ENCODE measurements at regions not wholly inside any gene's neighbourhood (a gene's known extent, or its start where the extent isn't known, plus 50 kb on each side); places are given as distances from the start of the nearest gene placed in this dataset.

DNA sequence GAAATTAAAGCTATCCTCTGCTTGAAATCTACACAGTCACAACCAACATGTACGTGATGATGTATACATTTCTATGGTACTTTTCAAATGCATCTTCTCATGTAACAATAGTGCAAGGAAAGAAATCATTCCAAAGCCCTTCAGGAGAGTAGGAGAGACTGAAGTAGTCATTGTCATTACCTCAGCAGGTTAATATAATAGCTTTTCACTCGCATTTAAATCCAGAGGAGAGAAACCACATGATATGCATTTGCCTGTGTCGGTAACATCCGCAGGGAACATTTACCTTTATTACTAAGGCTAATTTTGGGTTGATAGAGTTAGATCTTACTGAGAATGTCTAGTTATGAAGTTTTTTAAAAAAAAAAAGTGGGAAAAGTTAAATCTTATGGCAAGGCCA is 186.6 kb upstream of the DTNBP1 start:
- DNase-seq (ENCODE audit: extremely low read depth in 1 of 2, low read depth in 1 of 2): no peak

DNA sequence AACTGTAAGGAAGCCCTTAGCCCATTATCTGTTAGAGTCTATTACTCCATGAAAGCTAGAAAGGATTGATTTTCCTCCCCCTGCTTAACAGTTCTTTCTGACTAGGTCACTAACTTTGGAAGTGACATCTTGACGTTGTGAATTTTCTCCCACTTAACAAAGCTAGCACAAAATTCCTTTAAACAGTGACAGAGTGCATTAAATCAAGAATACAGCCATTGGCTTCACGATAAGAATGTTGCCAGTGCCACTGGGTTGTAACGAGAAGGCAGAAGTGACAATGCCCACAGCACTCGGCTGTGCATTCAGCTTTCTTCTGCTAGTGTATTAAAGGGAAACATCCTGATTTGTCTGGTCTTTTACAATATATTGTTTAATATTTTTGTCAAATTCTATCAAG is 182.7 kb upstream of the DTNBP1 start:
- DNase-seq (ENCODE audit: extremely low read depth in 1 of 2, low read depth in 1 of 2): no peak

- DNase-seq (ENCODE audit: extremely low read depth in 1 of 2, low read depth in 1 of 2): no peak
Observed at GRCh38 chr6:15843764-15844163, 180.9 kb upstream of the DTNBP1 start.

- DNase-seq (ENCODE audit: extremely low read depth in 1 of 2, low read depth in 1 of 2): no peak
Observed at GRCh38 chr6:15843226-15843625, 180.4 kb upstream of the DTNBP1 start.

DNA sequence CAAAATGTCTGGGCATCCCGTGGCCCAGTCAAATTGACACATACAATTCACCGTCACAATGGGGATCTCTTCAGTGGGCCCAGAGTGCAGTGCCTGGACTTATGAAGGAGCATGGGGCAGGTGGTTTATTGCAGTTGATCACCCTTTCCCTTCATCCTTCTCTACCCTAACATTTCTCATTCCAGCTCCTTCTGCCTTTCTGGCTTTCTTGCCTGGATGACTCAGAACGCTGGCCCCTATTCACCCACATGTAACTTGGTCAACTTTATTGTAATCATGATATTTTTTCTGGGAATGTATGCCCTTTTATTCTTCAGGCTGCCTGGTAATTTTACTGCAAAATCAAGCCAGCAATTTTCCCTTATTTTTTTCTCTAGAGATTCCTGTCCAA is 179.9 kb upstream of the DTNBP1 start:
- DNase-seq (ENCODE audit: extremely low read depth in 1 of 2, low read depth in 1 of 2): no peak

- no peak for DNase-seq (ENCODE audit: extremely low read depth in 1 of 2, low read depth in 1 of 2)
Observed at GRCh38 chr6:15841937-15842726, 179.3 kb upstream of the DTNBP1 start.

GRCh38 chr6:15839969-15840541 is 177.2 kb upstream of the DTNBP1 start:
- no peak for DNase-seq (ENCODE audit: extremely low read depth in 1 of 2, low read depth in 1 of 2)

GRCh38 chr6:15837205-15837604 is 174.4 kb upstream of the DTNBP1 start:
- DNase-seq (ENCODE audit: extremely low read depth in 1 of 2, low read depth in 1 of 2): no peak

- no peak for DNase-seq (ENCODE audit: extremely low read depth in 1 of 2, low read depth in 1 of 2)
Observed at GRCh38 chr6:15832841-15833240, 170.0 kb upstream of the DTNBP1 start.

- DNase-seq (ENCODE audit: extremely low read depth in 1 of 2, low read depth in 1 of 2): no peak
Observed at GRCh38 chr6:15829156-15829555, 166.3 kb upstream of the DTNBP1 start.

DNA sequence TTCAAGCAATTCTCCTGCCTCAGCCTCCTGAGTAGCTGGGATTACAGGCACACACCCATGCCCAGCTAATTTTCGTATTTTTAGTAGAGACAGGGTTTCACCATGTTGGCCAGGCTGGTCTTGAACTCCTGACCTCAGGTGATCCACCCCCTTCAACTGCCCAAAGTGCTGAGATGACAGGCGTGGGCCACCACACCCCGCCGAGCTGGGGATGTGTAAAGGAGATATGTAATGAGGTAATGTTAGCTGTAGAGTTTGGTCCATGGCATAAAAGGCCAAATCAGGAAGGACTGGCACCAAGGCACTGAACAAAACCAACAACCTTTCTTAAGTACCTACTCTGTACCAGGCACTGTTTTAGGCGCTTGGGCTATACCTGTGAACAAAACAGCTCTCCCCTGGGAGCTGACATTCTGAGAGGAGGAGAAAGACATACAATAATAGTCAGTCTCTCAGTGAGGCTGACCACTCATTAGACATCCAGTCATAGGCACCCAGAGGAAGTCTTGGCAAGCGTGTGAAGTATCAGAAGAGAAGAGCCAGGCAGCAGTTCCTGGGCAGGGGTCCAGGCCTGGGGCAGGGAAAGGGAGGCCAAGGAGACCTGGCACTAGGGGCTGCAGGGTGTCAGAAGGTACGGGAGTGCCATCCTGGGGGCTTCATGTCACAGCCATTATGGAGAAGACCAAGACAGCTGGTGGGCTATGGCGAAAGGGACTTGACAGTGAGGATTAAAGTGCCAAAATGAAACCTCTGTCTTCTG is 164.8 kb upstream of the DTNBP1 start:
- no peak for DNase-seq (ENCODE audit: extremely low read depth in 1 of 2, low read depth in 1 of 2)

GRCh38 chr6:15826814-15827318 is 164.0 kb upstream of the DTNBP1 start:
- DNase-seq (ENCODE audit: extremely low read depth in 1 of 2, low read depth in 1 of 2): no peak

GRCh38 chr6:15825332-15825930 is 162.6 kb upstream of the DTNBP1 start:
- DNase-seq (ENCODE audit: extremely low read depth in 1 of 2, low read depth in 1 of 2): no peak

- no peak for DNase-seq (ENCODE audit: extremely low read depth in 1 of 2, low read depth in 1 of 2)
Observed at GRCh38 chr6:15824811-15825210, 162.0 kb upstream of the DTNBP1 start.

GRCh38 chr6:15823838-15824414 is 161.1 kb upstream of the DTNBP1 start:
- DNase-seq (ENCODE audit: extremely low read depth in 1 of 2, low read depth in 1 of 2): no peak

DNA sequence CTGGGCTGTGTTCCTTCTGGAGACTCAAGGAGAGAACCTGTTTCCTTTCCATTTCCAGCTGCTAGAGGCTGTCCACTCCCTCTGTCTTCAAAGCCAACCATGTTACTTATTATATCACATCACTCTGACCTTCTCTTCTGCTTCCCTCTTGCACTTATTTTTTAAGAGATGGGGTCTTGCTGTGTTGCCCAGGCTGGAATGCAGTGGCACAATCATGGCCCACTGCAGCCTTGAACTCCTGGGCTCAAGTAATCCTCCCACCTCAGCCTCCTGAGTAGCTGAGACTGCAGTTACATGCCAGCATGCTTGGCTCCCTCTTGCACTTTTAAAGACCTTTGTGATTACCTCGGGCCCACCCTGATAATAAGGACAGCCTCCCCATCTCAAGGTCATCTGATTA is 160.0 kb upstream of the DTNBP1 start:
- DNase-seq (ENCODE audit: extremely low read depth in 1 of 2, low read depth in 1 of 2): no peak

DNA sequence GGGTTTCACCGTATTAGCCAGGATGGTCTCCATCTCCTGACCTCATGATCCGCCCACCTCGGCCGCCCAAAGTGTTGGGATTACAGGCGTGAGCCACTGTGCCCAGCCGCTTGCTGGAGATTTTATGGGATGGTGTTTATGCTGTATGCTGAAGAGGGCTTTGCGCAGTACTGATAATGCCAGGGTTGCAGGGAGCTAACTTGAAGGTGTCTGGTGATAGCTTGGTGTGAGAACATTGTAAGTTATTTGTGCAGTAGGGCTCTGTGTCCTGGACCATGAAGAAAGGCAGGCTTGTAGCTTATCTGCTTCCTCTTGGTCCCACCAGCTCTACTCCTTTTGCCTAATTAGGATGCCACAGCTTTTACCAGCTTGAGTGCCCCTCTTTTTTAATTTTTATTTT is 157.0 kb upstream of the DTNBP1 start:
- DNase-seq (ENCODE audit: extremely low read depth in 1 of 2, low read depth in 1 of 2): no peak

DNA sequence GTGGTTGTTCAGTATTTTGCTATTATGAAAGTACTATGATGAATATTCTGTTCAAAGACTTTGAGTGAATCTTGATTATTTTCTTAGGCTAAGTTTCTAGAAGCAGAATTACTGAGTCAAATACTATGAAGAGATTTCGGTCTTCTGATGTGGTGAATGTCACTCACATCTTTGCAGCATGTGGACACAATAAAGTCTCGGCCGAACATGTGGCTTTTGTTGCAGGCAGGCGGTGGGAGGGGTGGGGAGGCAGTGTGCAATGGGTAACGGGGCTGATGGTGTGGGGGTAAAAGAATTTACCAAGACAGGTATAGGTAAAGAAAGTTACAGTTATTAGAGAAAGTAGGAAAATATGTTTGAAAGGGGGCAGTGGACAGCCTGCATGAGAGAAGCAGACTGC is 156.4 kb upstream of the DTNBP1 start:
- no peak for DNase-seq (ENCODE audit: extremely low read depth in 1 of 2, low read depth in 1 of 2)

DNA sequence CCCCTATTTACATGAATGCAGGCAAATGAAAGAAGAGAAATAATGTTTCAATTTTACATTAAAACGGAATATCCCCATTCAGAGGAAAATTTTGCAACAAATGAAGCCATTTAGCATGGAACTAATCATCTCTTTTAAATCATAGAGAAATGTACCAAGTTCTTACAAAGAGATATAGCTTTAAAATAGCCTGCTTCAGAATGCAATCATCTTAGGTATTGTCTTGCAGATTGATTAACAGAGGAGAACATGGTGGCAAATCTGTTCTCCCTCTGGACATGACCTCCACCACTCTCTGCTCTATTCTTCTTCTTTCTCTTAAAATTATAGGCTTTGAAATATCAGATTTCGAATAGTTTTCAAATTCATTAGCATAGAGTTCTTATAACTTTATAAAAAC is 155.7 kb upstream of the DTNBP1 start:
- DNase-seq (ENCODE audit: extremely low read depth in 1 of 2, low read depth in 1 of 2): no peak

DNA sequence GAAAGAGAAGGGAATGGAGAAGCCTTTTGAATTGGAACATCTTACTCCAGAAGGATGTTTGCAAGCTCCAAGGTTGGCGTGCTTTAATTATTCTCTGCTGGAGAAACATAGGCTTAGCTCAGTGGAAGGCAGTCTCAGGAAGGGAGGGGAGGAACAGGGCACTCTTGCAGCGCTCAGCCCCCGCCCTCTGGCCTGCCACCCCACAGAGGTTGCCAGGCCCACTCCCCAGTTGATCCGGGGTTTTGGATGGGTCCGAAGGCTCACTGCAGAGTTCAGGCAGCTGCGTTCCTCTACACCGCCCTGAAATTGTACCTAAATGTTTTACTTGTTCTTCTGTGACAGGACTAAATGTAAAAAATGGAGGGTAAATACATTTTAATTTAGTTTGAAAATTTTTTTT is 155.2 kb upstream of the DTNBP1 start:
- DNase-seq (ENCODE audit: extremely low read depth in 1 of 2, low read depth in 1 of 2): no peak

DNA sequence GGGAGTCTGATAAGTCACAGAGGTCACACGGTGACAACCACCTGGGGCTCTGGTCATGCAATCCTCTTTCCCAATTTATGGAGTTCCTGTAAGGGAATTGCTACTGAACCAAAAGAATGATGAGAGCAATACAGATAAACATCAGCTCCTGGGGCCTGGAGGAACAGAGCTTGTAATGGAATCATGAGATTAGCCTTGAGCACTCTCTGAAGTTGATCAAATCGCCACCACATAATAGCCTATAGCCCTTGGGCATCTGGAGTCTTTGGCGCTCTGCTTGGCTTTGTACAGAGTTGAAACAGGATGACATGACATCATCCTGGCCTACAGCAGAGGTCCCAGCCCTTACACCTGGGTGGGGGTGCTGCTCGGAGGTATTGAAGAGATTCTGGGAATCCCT is 154.3 kb upstream of the DTNBP1 start:
- no peak for DNase-seq (ENCODE audit: extremely low read depth in 1 of 2, low read depth in 1 of 2)

All from stimulated activated CD8-positive, alpha-beta memory T cell treated with anti-CD3 and anti-CD28 coated beads, Interleukin-7, amount 100 ng/mL, for 48 hours (primary cell).